Neuron (in vitro differentiated cells): ENCODE measurements at regions not wholly inside any gene's neighbourhood (a gene's known extent, or its start where the extent isn't known, plus 50 kb on each side); places are given as distances from the start of the nearest gene placed in this dataset.
"Not testable (repeated sequence)": the region's sequence is repeated elsewhere in the genome, so short reads cannot be mapped to it uniquely, and the experiment has no call there.

Experiments
- H2AFZ ChIP-seq: one replicate; pipeline ENCODE4 v1.6.1; 2013; ENCODE audit warnings: low read depth, mild to moderate bottlenecking, inconsistent platforms, low read length, moderate library complexity
- H3K27me3 ChIP-seq: one replicate; pipeline ENCODE4 v1.6.1; 2013; ENCODE audit warnings: low read length; ENCODE audit not compliant: insufficient read depth
- H3K36me3 ChIP-seq: one replicate; pipeline ENCODE4 v1.6.1; 2013; ENCODE audit warnings: low read length; ENCODE audit not compliant: insufficient read depth
- H3K4me1 ChIP-seq: one replicate; pipeline ENCODE4 v1.6.1; 2013; ENCODE audit warnings: low read length; ENCODE audit not compliant: insufficient read depth
- H3K4me3 ChIP-seq: 2 replicates; pipeline ENCODE4 v1.5.1; 2013; ENCODE audit warnings: mild to moderate bottlenecking, low read length, moderate library complexity
- H3K9me3 ChIP-seq: one replicate; pipeline ENCODE4 v1.6.1; 2013; ENCODE audit warnings: low read length

DNA sequence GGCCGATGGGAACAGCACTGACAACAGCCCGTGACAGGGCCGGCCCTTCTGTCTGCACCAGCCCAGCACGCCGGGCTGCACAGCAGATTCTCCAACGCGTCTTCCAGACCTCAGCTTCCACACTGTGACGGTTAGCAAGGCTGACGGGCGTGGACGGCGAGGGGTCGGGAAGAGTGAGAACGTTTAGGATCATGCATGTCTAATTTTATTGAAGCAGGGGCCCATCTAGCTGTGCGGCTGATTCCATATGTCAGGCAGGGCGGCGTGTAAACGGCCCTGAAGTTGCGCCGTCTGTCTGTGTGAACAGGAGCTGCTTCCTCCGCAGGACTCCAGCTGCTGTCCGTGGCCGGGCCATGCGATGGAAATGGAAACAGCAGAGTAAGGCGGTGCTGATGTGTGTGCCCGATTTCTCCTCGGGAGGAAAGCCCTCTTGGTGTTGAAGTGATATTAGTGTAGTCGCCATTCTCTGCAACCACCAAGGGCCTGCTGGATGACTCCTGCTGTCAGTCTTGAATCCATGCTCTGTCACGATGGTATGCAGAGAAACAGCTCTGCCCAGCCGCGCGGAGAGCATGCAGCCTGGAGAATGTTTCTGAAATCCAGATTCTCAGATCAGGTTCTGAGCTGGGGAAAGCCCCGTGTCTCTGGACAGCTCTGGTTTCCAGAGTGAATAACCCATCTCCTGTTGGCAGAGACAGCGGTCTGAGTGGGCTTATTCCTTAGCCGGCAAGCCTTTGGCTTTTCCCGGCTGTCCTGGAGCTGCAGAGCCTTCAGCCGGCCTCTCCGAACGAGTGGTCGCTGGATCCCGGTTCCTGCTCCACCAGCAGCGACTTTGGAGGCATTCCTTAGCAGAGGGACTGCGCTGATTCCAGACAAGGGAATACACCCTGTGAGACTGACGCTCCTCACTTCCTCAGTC is 158.1 kb upstream of the UBE3A start:
- Histone ChIP-seq H3K9me3 (no peaks in the 10 kb centered on the region), H3K4me3 (no peak overlapping the region), H3K4me1 (no peaks in the 10 kb centered on the region), H3K27me3 (no peaks in the 10 kb centered on the region), H3K36me3 (no peaks in the 10 kb centered on the region), H2AFZ (no peak overlapping the region)

DNA sequence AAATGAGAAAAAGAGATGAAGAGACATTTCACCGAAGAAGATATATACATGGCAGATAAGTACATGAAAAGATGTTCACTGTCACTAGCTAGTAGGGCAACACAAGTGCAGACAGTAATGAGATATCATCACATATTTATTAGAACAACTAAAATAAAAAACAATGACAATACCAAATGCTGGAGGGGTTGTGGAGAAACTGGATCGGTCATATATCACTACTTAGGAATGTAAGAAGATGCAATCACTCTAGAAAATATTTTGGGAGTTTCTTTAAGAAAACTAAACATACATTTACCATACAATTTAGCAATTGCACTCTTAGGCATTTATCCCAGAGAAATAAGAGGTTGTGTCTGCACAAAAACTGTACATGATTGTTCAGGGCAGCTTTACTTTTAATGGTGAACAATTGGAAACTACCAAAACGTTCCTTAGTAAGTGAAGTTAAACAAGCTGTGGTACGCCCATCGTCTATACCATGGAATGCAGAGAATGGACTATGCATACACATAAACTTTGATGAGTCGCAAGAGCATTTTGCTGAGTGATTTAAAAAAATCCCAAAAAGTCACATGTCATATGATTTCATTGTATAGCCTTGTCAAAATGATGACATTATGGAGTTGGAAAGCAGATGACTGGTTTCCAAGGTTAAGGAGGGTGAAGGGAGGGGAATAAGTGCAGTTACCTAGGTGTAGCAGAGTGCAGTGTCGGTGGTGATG is 149.0 kb upstream of the UBE3A start:
- Histone ChIP-seq H3K36me3 (no peaks in the 10 kb centered on the region), H3K27me3 (no peaks in the 10 kb centered on the region), H3K4me3 (no peak overlapping the region), H3K4me1 (no peaks in the 10 kb centered on the region), H3K9me3 (no peaks in the 10 kb centered on the region), H2AFZ (no peak overlapping the region)

DNA sequence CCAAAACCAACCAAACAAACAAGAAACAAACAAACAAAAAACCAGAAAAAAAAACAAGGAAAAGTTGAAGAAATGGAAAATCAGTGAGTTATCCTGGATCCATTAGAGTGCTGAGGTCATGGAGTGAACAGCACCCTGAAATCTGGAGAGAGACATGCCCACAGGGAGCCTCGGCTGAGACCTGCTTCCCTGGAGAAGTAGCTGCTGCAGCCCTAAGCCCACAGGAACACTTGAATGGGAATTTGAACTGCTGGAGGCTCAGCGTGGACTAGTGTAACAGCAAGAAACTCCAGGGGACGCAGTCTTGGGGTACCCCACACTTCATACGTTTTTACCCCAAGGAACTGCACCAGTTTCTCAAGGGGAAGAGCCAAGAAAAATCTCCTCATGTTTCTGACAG is 144.1 kb upstream of the UBE3A start:
- H3K9me3 ChIP-seq: no peaks in the 10 kb centered on the region

DNA sequence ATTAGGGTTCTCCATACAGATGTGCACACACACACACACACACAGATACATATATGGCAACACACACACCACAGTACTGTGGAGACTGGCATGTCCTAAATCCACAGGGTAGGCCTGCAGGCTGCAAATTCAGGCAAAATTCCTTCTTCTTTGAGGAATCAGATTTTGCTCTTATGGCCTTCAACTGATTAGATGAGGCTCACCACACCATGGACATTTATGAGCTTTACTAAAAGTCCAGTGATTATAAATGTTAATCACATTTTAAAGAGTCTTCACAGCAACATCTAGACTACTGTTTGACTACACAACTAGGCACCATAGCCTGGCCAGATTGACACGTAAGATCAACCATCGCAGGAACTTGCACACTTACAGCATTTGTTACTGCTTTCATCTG is 140.3 kb upstream of the UBE3A start:
- no peaks in the 10 kb centered on the region for H3K27me3 ChIP-seq
- no peak overlapping the region for H3K4me3 ChIP-seq

More for the DNA sequence above, 144.1 kb upstream of the UBE3A start:
- Histone ChIP-seq H3K4me3 (no peak overlapping the region), H2AFZ (no peak overlapping the region), H3K4me1 (no peaks in the 10 kb centered on the region), H3K36me3 (no peaks in the 10 kb centered on the region), H3K27me3 (no peaks in the 10 kb centered on the region)

DNA sequence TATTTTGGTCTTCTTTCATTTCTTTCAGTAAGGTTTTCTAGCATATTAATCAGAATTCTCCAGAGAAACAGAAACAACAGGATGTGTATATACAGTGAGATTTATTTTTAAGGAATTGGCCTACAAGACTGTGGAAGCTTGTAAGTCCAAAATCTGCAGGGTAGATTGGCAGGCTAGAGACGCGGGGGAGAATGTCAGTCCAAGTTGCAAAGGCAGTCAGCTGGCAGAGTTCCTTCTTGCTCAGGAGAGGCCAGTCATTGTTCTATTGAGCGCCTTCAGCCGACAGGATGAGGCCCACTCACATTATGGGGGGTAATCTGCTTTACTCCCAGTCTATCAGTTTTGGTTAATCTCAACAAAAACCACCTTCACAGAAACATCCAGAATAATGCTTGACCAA is 133.4 kb upstream of the UBE3A start:
- Histone ChIP-seq H3K27me3 (no peaks in the 10 kb centered on the region), H3K4me1 (peaks cover 8% of the 10 kb centered on the region), H3K36me3 (no peaks in the 10 kb centered on the region), H2AFZ (no peak overlapping the region), H3K4me3 (no peak overlapping the region), H3K9me3 (no peaks in the 10 kb centered on the region)

More for the DNA sequence above, 140.3 kb upstream of the UBE3A start:
- no peaks in the 10 kb centered on the region for H3K36me3 ChIP-seq
- H3K4me1 ChIP-seq: no peaks in the 10 kb centered on the region
- no peaks in the 10 kb centered on the region for H3K9me3 ChIP-seq
- H2AFZ ChIP-seq: no peak overlapping the region

DNA sequence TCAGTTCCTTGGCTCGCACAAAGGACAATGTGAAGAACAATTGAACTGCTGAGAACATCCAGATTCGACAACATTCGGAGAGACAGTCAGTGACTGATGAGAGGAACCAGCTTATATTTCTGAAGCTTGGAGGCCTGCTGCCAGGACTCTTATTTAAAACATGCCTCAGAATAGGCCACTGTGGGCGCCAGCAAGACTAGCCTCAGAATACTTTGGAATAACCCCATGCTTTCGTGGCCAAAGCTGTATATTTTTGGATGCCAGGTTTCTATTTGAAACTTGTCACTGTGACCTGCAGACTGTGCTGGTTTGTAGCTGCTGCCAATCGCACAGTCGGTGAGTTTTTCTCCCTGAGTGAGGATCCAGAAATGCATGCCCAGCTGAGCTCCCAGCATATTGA is 129.9 kb upstream of the UBE3A start:
- no peak overlapping the region for H3K4me3 ChIP-seq
- H3K9me3 ChIP-seq: peaks cover 2% of the 10 kb centered on the region
- H2AFZ ChIP-seq: no peak overlapping the region
- H3K4me1 ChIP-seq: peaks cover 10% of the 10 kb centered on the region
- no peaks in the 10 kb centered on the region for H3K36me3 ChIP-seq
- no peaks in the 10 kb centered on the region for H3K27me3 ChIP-seq

DNA sequence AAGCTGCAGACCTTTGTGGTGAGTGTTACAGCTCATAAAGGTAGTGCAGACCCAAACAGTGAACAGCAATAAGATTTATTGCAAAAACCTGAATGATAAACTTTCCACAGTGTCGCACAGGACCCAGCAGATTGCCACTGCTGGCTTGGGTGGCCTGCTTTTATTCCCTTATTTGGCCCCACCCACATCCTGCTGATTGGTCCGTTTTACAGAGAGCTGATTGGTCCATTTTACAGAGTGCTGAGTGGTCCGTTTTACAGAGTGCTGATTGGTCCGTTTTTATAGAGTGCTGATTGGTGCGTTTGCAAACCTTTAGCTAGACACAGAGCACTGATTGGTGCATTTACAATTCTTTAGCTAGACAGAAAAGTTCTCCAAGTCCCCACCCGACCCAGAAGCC is 127.7 kb upstream of the UBE3A start:
- H3K36me3 ChIP-seq, H3K4me3 ChIP-seq, H3K27me3 ChIP-seq, H3K9me3 ChIP-seq, H2AFZ ChIP-seq: not testable (repeated sequence)
- H3K4me1 ChIP-seq: peaks cover 13% of the 10 kb centered on the region

DNA sequence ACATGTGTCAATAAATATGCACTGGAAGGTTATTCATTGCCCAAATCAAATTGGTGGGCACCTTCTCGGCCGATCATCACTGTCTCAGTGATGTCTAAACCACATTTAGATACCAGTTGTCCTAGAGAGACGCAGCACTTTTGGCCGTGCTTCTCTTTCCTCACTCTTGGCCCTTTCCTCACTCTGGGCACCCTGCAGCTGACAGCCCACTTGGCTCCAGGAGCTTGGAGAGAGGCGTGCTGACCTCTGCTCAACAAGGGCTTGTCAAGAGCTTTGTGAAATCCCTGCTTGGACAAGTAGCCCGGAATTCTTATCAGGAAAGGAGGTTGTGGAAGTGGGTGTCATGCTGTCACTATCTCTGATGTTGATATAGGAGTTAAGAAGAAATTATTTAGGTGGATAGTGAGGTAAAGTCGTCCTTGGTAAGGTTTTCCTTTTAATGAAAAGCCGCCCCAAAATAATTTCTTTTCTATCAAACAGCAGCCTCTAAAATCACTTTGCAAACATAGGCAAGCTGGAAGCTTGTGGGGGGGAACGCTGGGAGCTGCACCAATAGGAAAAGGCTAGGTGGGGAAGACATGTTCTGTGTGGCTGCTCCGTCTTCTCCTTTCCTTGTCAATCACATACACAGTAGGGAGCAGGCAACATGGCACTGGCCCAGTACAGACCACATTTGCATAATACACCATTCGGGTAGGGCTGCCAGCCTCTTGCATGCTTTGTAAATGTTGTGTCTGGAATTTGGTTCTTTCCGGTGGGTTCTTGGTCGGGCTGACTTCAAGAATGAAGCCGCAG is 126.8 kb upstream of the UBE3A start:
- Histone ChIP-seq H3K4me3 (no peak overlapping the region), H2AFZ (no peak overlapping the region), H3K4me1 (peaks cover 13% of the 10 kb centered on the region), H3K36me3 (no peaks in the 10 kb centered on the region), H3K27me3 (no peaks in the 10 kb centered on the region), H3K9me3 (peaks cover 2% of the 10 kb centered on the region)

DNA sequence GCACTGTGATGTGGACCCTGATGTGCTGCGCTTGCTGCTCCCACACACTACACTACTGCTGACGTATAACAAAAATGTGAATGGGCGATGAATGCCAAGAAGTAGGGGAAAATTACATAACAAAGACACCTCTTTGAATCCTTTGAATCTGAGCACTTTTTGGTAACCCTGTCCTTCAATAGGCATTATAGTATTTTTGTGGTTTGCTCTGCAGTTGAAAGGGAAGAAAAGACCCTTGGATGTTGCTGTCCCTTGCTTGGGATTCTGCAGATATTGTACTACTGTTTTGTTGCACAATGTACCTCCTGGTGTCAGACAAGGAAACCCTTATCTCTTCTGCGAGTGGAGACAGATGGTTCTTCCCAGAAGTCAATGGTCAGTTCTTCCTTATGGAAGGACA is 124.8 kb upstream of the UBE3A start:
- no peaks in the 10 kb centered on the region for H3K36me3 ChIP-seq
- no peak overlapping the region for H3K4me3 ChIP-seq
- peaks cover 2% of the 10 kb centered on the region for H3K9me3 ChIP-seq
- no peak overlapping the region for H2AFZ ChIP-seq
- H3K27me3 ChIP-seq: no peaks in the 10 kb centered on the region
- H3K4me1 ChIP-seq: peaks cover 13% of the 10 kb centered on the region

DNA sequence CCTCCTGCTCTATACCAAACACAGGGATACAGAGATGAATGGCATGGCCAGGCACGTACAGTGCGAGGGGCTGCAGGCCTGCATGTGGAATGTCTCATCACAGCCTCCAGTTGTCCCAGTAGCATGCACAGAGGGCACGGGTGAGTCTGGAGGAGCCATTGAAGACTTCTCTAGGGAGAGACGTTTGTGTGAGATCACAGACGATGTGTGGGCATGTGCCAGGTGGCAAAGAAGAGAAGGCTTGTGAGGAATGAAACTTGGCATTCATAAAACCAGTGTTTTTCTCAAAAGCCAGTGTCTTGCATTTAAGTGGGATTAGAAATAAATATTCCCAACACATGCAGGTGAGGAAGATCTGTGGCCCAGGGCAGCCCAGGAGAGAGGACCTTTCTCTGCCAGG is 119.1 kb upstream of the UBE3A start:
- no peaks in the 10 kb centered on the region for H3K4me1 ChIP-seq
- H3K36me3 ChIP-seq: no peaks in the 10 kb centered on the region
- no peak overlapping the region for H3K4me3 ChIP-seq
- no peak overlapping the region for H2AFZ ChIP-seq
- no peaks in the 10 kb centered on the region for H3K27me3 ChIP-seq
- H3K9me3 ChIP-seq: no peaks in the 10 kb centered on the region

DNA sequence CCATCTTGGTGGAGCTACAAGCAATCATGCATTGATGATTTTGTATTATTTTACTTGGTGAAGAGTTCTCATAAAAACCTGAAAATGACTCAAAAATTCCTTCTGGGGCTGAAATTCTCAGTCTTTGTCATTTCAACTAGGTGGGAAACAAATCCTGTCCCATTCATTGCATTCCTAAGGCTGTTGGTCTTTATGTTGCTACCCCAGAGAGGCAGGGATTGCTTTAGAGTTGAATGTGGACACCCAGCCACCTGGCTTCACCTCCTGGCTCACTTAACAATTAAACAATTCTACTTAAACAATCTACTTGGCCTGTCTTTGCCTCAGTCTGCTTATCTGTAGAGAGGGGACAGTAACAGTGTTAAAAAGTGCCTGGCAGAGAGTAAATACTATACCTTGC is 117.3 kb upstream of the UBE3A start:
- Histone ChIP-seq H3K9me3 (no peaks in the 10 kb centered on the region), H3K4me1 (no peaks in the 10 kb centered on the region), H3K36me3 (no peaks in the 10 kb centered on the region), H2AFZ (no peak overlapping the region), H3K4me3 (no peak overlapping the region), H3K27me3 (no peaks in the 10 kb centered on the region)

DNA sequence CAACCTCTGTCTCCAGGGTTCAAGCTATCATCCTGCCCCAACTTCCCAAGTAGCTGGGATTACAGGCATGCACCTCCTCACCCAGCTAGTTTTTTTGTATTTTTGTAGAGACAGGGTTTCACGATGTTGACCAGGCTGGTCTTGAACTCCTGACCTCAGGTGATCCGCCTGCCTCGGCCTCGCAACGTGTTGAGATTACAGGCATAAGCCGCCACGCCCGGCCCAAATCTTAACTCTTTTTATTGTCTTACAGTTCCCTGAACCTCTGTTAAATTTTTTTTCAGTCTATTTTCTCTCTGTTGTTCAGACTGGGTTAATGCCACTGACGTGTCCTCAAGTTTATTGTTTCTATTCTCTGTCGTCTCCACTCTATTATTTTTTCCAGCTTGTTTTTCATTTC is 115.8 kb upstream of the UBE3A start:
- Histone ChIP-seq H2AFZ (no peak overlapping the region), H3K9me3 (no peaks in the 10 kb centered on the region), H3K27me3 (no peaks in the 10 kb centered on the region), H3K4me1 (no peaks in the 10 kb centered on the region), H3K4me3 (no peak overlapping the region), H3K36me3 (no peaks in the 10 kb centered on the region)

DNA sequence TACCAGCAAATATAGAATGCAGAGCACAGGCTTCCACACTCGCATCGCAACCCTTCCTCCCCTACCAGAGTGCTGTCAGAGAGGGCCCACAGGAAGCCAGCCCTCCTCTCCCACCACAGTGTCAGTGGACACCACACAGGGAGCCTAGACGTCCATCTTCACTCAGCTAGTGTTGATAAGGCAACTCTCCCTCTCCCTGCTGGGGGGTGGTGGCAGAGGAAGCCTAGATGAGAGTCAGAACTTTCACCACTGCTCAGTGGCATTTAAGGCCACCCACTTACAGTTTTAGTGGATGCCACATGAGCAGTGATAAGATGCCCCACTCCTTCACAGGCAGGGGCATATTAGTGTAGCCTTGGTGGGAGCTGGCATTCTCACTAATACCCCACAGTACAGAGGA is 109.8 kb upstream of the UBE3A start:
- Histone ChIP-seq H3K27me3 (no peaks in the 10 kb centered on the region), H3K9me3 (no peaks in the 10 kb centered on the region), H3K36me3 (no peaks in the 10 kb centered on the region), H3K4me1 (no peaks in the 10 kb centered on the region), H2AFZ (no peak overlapping the region), H3K4me3 (no peak overlapping the region)
